ENCODE measurements at regions not wholly inside any gene's neighbourhood (a gene's known extent, or its start where the extent isn't known, plus 50 kb on each side); places are given as distances from the start of the nearest gene placed in this dataset.

- no peak for TF ChIP-seq CTCF (IDR thresholded peaks at IDR 0.05; ENCODE audit: poor library complexity)
- TF ChIP-seq EZH2 (IDR thresholded peaks at IDR 0.05; ENCODE audit: borderline replicate concordance) = no peak
- TF ChIP-seq EZH2phosphoT487 (IDR thresholded peaks at IDR 0.05; ENCODE audit: low read depth, severe bottlenecking, unreplicated experiment) = no peak
Measured at GRCh38 chr1:37098237-37098636, 63.9 kb upstream of the GRIK3 start.

Data from hepatocyte (in vitro differentiated cells).